GOT3 (cell line): ENCODE measurements at regions not wholly inside any gene's neighbourhood (a gene's known extent, or its start where the extent isn't known, plus 50 kb on each side); places are given as distances from the start of the nearest gene placed in this dataset.

Experiments
- DNase-seq: peaks from one replicate; lab custom pipeline; 2025; ENCODE audit warnings: mixed read lengths; lab: John Stamatoyannopoulos, UW

- DNase-seq = no peak
These were observed 113.9 kb downstream of the MATN1 start for GRCh38 chr1:30609336-30609998.

GRCh38 chr1:30607723-30608122 is 115.7 kb downstream of the MATN1 start:
- no peak for DNase-seq

- DNase-seq = no peak
These were observed 117.2 kb downstream of the MATN1 start for GRCh38 chr1:30606166-30606565.

DNA sequence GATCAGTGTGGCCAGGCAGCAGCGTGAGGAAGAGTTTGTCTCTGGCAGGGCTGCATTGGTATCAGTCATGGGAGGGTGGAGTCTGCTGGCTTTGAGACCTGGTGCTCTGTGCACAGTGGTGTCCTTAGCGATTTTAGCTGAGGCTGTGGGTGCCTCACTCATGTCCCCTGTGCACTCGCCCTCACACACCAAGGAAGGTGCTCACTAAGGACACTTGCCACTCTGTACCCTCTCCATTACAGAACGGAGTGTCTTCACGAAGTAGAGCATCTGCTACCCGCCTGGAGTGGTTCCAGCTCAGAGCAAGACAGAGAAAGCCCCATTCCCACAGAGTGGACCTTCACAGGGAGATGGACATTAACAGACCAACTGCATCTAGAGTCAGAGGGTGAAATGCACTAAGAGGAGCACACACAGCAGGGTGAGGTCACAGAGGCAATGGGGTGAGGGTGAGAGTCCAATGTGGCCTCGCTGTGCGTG is 117.9 kb downstream of the MATN1 start:
- no peak for DNase-seq

DNA sequence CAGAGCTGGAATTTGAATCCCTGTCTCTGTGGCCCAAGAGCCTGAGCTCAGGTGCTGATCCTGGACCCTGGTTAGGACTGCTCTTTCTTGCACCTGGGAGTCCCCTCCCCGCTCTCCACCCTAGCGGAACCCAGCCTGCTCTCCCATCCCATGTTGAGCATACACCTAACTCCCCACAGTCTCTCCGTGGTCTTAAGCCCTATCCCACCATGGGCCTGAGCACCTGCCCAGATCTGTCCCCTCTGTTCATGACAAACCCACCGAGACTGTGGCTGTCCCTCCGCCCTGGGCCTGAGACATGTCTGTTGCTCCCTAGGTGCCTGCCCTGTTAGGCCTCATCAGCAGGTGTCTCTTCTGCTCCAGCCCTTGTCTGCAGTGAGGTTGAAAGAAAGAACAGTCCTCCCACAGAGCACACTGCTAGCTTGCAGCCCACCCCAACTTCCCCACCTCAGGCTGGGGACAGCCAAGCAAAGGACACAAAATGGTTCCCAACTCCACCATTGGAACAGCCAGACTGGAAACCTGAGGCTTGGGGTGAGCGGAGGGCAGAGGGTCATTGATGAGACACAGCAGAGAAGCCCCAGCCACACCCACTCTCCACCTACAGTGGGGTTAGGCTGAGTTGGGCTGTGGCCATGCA is 118.5 kb downstream of the MATN1 start:
- no peak for DNase-seq

DNA sequence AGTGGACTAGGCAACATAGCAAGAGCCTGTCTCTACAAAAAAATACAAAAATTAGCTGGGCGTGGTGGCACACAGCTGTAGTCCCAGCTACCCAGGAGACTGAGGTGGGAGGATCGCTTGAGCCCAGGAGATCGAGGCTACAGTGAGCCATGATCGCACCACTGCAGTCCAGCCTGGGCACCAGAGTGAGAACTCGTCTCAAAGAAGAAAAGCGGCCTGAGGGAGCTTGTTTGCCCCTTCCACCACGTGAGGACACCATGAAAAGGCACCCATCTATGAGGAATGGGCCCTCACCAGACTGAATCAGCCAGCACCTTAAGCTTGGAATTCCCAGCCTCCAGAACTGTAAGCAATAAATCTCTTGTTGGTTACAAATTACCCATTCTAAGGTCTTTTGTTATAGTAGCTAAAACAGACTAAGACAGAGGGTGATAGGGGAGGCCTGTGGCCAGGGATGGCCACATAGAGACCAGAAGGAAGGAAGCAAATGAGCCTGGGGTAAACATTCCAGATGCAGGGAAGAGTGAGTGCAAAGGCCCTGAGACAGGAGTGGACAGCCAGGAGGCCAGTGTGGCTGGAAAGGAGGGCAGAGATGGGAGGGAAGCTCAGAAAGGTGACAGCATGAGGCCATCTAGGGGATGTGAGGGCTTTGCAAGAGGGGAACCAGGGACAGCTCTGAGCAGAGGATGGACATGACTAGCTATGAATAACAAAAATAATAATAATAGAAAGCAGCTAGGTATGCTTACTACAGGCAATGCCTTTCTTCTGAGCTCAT is 120.1 kb downstream of the MATN1 start:
- no peak for DNase-seq

- no peak for DNase-seq
These were observed 121.9 kb downstream of the MATN1 start for GRCh38 chr1:30601316-30602085.

DNA sequence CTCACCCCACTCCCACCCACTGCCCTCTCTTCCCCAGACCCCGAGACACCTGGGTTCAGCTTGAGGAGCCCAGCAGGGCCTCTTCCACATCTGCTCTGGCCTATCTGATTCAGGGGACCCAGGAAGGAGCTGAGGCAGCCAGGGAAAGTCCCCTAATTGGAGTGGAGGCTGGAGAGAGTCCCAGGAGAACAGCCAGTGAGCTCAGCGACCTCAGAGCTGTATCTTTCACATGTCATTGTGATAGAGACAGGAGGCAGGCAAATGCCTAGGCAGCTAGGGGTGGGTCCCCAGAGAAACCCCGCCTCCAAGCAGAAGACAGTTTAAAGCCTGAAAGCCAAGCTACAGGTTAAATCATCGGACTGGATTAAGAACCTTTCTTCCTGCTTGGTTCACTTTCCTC is 122.7 kb downstream of the MATN1 start:
- no peak for DNase-seq

GRCh38 chr1:30600258-30600657 is 123.1 kb downstream of the MATN1 start:
- DNase-seq = no peak

DNA sequence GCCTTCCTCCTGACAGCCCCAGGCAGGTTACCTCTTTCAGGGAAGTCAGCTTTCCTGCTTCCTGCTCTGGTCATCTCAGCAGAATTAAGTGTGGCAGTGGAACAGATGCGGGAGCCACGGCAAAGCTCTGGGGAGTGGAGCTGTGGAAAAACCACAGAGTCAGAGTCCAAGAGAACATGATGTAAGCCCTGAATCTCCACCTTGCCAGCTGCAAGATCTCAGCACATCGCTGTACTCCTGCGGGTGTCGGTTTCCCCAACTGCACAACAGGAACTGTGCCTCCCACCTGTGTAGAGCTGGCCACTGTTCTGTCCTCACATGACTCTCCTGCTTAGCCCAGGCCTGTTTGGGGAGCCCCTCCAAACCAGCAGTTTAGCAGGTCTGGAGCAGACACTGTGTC is 123.7 kb downstream of the MATN1 start:
- DNase-seq = no peak

DNA sequence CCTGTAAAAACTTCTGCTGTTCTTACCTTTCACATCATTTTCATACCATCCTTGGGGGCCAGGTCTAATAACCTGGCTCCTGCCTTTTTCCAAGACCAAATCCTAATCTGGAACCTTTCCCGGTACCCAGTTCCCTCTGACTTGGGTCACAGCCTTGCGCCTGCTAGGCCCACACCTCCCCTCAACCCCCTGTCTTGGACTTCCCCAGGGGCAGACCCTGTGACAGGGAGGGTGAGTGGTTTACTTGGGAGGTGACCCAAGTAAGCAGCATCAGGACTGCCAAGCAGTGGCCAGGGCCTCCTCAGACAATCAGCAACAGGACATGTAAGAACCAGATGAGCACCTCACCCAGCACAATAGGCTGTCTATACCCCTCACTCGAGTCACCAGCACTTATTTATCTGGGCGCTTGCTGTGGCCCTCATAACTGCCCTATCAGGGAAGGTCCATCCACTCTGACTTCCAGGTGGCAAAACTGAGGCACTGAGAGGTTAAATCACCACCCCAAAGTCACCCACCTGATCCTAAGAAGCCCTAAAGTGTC is 124.7 kb downstream of the MATN1 start:
- no peak for DNase-seq

DNA sequence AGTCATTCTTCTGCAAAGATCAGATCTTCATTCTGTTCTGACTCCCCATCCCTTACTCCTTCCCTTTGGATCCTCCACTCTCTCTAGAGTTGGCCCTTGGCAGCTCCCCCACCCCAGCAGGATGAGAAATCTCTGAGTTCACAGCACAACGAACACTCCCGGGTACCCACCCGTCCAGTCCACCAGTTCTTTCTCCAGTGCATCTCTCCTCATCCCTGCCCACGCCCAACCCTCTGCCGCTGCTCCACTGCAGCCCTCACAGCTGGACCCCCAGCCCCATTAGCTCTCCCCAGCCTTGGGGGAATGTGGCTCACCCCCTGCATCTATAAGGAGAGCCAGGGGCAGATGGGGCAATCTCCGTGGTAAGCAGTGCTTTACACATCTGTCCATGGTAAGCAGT is 125.7 kb downstream of the MATN1 start:
- no peak for DNase-seq

DNA sequence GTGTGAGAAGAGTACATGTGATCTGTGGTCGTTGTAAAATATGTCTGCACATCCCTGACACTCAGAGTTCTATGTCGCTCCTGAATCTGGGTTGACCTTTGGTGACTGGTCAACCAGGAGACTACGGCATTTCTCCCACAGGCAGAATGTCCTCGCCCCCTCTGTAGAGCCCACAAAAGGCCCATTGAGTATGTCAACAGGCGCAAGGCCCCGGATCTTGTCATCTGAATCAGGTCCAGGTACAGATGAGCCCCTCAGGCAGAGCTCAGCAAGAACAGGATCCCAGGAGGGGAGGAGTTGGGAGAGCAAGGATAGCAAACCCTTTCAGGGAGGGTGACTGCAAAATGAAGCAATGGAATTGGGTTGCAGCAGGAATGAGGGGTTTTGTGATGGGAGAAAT is 126.5 kb downstream of the MATN1 start:
- no peak for DNase-seq

DNA sequence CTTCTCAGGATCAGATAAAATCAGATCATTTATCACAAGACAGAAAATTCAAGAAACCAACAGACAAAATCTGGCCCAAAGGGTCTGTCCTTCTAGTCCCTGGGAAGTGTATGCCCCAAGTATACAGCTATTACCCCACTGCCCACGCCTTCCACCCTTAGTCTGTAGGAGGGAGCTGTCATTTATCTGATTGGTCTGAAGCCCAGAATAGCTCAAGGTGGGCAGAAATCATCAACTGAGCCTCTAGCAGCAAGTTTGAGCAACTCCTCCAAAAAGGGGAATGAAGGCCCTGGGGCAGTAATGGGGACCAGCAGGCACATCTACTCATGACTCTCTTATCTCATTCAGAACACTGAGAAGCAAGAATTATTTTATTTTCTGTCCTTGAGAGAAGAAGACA is 126.9 kb downstream of the MATN1 start:
- no peak for DNase-seq

- DNase-seq = no peak
These were observed 134.3 kb downstream of the MATN1 start for GRCh38 chr1:30589083-30589482.

DNA sequence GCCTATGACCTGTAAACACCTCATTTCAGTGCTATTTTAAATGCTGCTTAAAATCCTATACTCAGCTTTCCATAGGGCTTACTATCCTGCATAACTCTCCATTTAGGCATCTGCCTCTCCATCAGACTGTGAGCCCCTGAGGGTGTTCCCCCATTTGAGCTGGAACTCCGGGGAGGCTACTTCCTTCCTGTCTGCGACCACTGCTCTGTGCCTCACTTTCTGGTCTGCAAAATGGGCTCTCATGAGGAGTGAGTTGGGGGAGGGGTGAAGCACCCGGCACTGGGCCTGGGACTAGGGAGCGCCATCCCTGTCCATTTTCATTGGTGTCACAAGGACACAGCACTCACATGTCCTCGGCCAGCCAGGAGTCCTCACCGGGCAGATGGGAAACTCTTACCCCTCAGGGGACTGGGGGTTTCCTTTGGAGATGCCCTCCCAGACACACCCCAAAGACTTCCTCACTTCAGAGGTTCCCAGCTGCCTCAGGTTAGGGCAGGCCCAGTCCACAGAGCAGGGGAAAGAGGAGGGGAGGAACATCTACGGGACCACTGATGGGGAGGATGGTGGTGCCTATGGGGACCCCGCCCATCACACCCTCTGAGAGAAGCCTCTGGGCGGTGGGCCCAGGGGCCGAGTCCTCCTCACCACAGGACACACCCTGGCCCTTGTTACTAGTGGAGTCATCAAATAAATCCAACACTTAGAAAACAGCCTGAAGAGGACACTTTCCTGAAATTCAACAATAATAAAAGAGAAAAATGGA is 134.9 kb downstream of the MATN1 start:
- DNase-seq = no peak

GRCh38 chr1:30586671-30587070 is 136.7 kb downstream of the MATN1 start:
- no peak for DNase-seq

GRCh38 chr1:30579580-30579979 is 143.8 kb downstream of the MATN1 start:
- DNase-seq = no peak

DNA sequence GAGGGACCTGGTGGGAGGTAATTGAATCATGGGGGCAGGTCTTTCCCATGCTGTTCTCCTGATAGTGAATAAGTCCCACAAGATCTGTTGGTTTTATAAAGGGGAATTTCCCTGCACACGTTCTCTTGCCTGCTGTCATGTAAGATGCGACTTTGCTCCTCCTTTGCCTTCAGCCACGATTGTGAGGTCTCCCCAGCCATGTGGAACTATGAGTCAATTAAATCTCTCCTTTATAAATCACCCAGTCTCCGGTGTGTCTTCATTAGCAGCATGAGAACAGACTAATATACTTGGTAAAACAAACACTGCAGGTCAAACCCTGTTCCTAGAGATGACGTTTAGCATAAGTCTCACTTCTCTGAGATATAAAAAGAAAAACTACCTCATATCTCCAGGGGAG is 148.3 kb downstream of the MATN1 start:
- no peak for DNase-seq

DNA sequence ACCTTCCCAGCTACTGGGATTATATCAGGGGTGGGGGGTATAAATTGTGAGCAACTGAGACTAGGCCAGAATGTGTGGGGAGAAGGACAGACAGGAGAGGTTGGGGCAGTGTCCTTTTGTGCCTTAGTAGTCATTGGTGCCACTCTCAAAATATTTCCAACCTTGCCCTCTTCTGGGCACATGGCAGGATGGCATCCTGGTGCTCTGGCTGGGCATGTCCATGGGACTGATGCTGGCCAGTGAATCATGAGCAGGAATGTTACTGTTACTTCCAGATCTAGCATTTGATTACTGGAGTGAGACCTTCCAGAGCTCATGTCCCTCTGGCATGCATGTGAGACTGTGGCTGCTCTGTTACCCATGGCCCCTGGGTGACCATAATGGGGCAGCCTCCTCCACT is 151.2 kb downstream of the MATN1 start:
- no peak for DNase-seq

DNA sequence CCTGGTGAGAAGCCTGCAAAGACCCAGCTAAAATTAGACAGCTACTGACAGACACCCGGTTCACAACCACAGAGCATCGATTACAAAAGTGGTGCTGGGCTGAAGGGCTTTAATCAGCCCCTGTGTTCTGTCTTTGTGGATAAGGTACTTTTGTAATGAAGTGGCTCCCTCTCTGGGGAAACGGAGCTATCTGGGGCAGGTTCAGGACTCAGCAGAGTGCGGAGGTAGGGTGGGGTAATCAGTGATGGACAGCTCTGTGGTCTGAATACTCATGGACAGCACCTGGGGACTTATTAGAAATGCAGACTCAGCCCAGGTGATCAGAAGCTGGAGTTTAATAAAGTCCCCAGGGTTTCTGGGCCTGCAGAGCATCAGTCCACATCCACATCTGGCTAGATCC is 152.0 kb downstream of the MATN1 start:
- DNase-seq = no peak
